Heart left ventricle (tissue), 16 donors: ENCODE measurements at regions not wholly inside any gene's neighbourhood (a gene's known extent, or its start where the extent isn't known, plus 50 kb on each side); places are given as distances from the start of the nearest gene placed in this dataset.

Experiments
- ATAC-seq, 4 donors: fragments of 200-7000 bp; cut with Tn5 transposase; one replicate each; pipeline ENCODE4 v1.9.1; 2020 to 2022; ENCODE audit warnings: moderate library complexity in 4 of 4, mild to moderate bottlenecking in 3 of 4, moderate number of reproducible peaks in 1 of 4
- DNase-seq, 5 donors: peaks; one replicate each; pipeline ENCODE4 v3.0.0-alpha.2; 2020
- H3K27ac ChIP-seq, 12 donors: fragments of 200-600 bp; sonication (generic) in 4 of 12; one replicate each; pipeline versions ENCODE4 v1.5.0 to v1.8.0; 2016 to 2022; ENCODE audit warnings: mild to moderate bottlenecking in 2 of 12
- H3K27me3 ChIP-seq, 9 donors: fragments of 200-600 bp; sonication (generic) in 2 of 9; one replicate each; pipeline versions ENCODE4 v1.5.1 to v1.8.0; 2016 to 2022; ENCODE audit warnings: mild to moderate bottlenecking in 3 of 9
- H3K36me3 ChIP-seq, 9 donors: fragments of 200-600 bp; sonication (generic) in 2 of 9; one replicate each; pipeline versions ENCODE4 v1.5.0 to v1.8.0; 2018 to 2022; ENCODE audit warnings: mild to moderate bottlenecking in 2 of 9
- H3K4me1 ChIP-seq, 12 donors: fragments of 200-600 bp; sonication (generic) in 4 of 12; one replicate each; pipeline versions ENCODE4 v1.5.0 to v1.8.0; 2016 to 2022; ENCODE audit warnings: mild to moderate bottlenecking in 3 of 12
- H3K4me3 ChIP-seq, 12 donors: fragments of 200-600 bp; sonication (generic) in 4 of 12; one replicate each; pipeline versions ENCODE4 v1.5.0 to v1.8.0; 2017 to 2022; ENCODE audit warnings: mild to moderate bottlenecking in 9 of 12, moderate library complexity in 4 of 12
- H3K9me3 ChIP-seq, 12 donors: fragments of 200-600 bp; sonication (generic) in 4 of 12; one replicate each; pipeline versions ENCODE4 v1.5.0 to v1.8.0; 2016 to 2022; ENCODE audit warnings: mild to moderate bottlenecking in 1 of 12
- POLR2A ChIP-seq, 2 donors: fragments of 450-650 bp; IDR thresholded peaks; one replicate each; pipeline ENCODE4 v1.6.1; 2017; ENCODE audit warnings: antibody characterized with exemption in 2 of 2, mild to moderate bottlenecking in 2 of 2, moderate library complexity in 2 of 2
- WGBS, 4 donors: extraction: QIAGEN DNeasy Blood & Tissue Kit in 2 of 4; methylation state at CpG; one replicate each; pipeline versions ENCODE4 v1.1.5 to v1.1.7; 2013 to 2018; 5-methylcytosine and 5-hydroxymethylcytosine counted together
- intact Hi-C, 10 donors: fragments of 100-400 bp; cut with DNase I; formaldehyde crosslinking; loops; one replicate each; pipeline versions ENCODE4 v1.11.1 to v1.14.2; 2022
- TF ChIP-seq, protein P1 (sequence below), 12 donors: fragments of 200-600 bp; sonication (generic) in 4 of 12; IDR thresholded peaks; one replicate each; pipeline versions ENCODE4 v1.5.0 to v1.8.0; 2018 to 2022; ENCODE audit warnings: antibody characterized with exemption in 12 of 12, mild to moderate bottlenecking in 5 of 12
- donor health status: ischemic (EF 13 %, LVEDD 7.1; RV severe dilation, severe dysfunction).
- donor health status: healthy with polysubstance abuse.
- donor health status: DM: no; HTN: yes; CAD: no.
- donor health status: DM: no; HTN: no; CAD: no.
- donor health status: ischemic (EF 25% LVEDD 6.9; RV normal size, moderate dysfunction).
- donor health status: ischemic (EF 25% LVEDD 5.7; RV mildly dilated, moderate dysfunction).
- donor health status: healthy.
- donor health status: DM: yes; HTN: yes; CAD: no.
- donor health status: ischemic (EF 35%, LVEDD 5.7; RV mildly dilated, moderate dysfunction).
- donor health status: nonischemic (EF 11% LVEDD 7.7; RV severe dilation, severe dysfunction).
- donor health status: DM: yes; HTN: yes; CAD: no.
- donor health status: PGD.
- donor health status: ischemic (EF 29% LVEDD 5.4; RV normal size, mild dysfunction).
- donor health status: nonischemic (EF 23%, LVEDD 6.1; RV moderate dilation, normal function).

DNA sequence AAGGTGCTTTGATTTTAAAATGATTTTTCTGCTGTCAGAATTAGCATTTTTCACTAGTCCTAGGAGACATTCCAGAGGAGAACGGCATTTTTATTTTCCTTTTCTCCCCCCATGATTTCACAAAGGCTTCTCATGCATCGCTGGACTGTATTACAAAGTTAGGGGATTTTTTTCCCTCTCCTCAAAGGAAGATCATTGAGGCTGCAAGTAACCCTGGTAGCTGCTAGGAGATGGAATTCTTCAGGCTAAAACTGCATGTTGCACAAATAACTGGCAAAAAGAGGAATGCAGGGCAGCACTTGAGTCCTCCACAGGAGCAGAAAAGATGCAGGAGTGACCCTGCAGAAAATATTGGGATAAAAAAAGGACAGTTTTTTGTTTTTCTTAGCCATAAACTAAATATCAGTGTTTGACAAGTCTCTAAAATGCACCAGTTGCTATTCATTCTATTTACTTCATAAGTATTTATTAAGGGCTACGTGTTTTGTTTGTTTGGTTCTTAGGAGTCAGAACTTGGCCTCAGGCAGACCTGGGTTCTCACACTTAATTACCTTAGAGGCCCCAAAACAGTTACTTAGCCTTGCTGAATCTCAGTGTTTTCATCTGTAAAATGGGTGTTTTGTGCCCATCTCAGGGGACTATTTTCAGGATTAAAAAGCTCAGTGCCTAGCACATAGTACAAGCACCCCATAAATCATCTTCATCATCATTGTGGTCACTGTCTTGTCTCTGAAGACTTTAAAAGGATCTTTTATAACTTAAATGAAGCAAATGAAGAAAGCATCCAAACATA is 144.5 kb upstream of the ID4 start:
- Histone ChIP-seq H3K27me3 (peaks cover 0 to 39% (median 19%) of the 10 kb centered on the region in 9 donors), H3K9me3 (no peaks in the 10 kb centered on the region), H3K4me1 (peaks cover 0 to 10% (median 0%) of the 10 kb centered on the region in 12 donors), H3K36me3 (no peaks in the 10 kb centered on the region), H3K27ac (no peak overlapping the region), H3K4me3 (peak overlapping the region in 1 of 12 donors; percentile 60)
- TF ChIP-seq, protein P1, sequence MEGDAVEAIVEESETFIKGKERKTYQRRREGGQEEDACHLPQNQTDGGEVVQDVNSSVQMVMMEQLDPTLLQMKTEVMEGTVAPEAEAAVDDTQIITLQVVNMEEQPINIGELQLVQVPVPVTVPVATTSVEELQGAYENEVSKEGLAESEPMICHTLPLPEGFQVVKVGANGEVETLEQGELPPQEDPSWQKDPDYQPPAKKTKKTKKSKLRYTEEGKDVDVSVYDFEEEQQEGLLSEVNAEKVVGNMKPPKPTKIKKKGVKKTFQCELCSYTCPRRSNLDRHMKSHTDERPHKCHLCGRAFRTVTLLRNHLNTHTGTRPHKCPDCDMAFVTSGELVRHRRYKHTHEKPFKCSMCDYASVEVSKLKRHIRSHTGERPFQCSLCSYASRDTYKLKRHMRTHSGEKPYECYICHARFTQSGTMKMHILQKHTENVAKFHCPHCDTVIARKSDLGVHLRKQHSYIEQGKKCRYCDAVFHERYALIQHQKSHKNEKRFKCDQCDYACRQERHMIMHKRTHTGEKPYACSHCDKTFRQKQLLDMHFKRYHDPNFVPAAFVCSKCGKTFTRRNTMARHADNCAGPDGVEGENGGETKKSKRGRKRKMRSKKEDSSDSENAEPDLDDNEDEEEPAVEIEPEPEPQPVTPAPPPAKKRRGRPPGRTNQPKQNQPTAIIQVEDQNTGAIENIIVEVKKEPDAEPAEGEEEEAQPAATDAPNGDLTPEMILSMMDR (IDR thresholded peaks at IDR 0.05) = no peak
- no peak for TF ChIP-seq POLR2A (IDR thresholded peaks at IDR 0.05)
- 57 to 63% (median 59%) methylated on average over 3 of the region's 3 CpGs for WGBS, 4 donors
- ATAC-seq (no peak), DNase-seq (no peak)
- intact Hi-C loops = no loop called here

DNA sequence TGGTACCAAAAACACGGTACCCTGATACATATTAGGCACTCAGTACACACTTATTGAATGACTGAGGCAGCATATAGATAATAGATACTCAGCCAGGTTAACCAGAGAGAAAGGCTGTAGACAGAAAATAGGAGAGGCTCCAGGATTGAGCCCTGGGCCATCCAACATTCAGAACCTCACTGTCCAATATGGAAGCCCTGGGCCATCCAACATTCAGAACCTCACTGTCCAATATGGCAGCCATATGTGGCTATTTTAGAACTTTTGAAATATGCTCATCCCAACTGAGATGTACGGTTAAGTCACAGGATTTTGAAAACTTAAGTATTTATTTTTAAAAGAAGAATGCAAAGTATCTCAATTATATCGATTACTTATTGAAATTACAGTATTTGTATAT is 142.5 kb upstream of the ID4 start:
- WGBS, 4 donors = 89 to 94% (median 91%) methylated on average over 3 of the region's 3 CpGs

DNA sequence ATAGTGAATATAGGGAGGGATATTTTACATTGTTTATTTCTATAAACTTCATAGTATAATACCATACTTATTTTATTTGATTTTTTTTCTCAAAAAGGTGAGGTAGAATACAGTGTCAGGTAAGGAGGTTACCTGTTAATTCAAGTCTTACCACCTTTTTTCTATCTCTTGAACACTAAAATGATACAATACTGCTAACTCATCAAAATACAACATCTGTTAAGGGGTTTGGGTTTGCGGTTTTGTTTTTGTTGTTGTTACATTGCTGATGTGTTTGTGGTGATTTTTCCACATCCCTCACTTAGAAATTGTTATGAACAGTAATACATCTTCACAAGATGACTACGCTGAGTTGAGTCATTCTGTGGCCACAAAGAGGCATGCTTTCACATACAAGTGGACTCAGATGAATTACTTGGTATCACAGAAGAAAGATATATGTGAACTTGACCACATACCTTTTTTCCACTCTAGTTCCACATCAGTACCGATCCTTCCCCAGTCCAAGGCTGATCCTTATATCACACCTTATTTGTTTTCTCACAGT is 139.4 kb upstream of the ID4 start:
- Histone ChIP-seq H3K36me3 (no peaks in the 10 kb centered on the region), H3K4me1 (no peaks in the 10 kb centered on the region), H3K27me3 (peaks cover 0 to 10% (median 2%) of the 10 kb centered on the region in 9 donors), H3K27ac (no peak overlapping the region), H3K9me3 (no peaks in the 10 kb centered on the region), H3K4me3 (no peak overlapping the region)
- TF ChIP-seq POLR2A (IDR thresholded peaks at IDR 0.05) = no peak
- TF ChIP-seq, protein P1 (IDR thresholded peaks at IDR 0.05) = no peak
- WGBS, 4 donors = 59 to 91% (median 74%) methylated on average over 2 to 3 of the region's 3 CpGs
- intact Hi-C loops = no loop called here
- ATAC-seq (no peak), DNase-seq (no peak)

More for the DNA sequence above, 142.5 kb upstream of the ID4 start:
- Histone ChIP-seq H3K4me1 (peaks cover 0 to 10% (median 0%) of the 10 kb centered on the region in 12 donors), H3K4me3 (no peak overlapping the region), H3K9me3 (no peaks in the 10 kb centered on the region), H3K27me3 (peaks cover 0 to 36% (median 19%) of the 10 kb centered on the region in 9 donors), H3K27ac (no peak overlapping the region), H3K36me3 (no peaks in the 10 kb centered on the region)
- ATAC-seq = no peak
- intact Hi-C loops = no loop called here
- no peak for TF ChIP-seq POLR2A (IDR thresholded peaks at IDR 0.05)
- TF ChIP-seq, protein P1 (IDR thresholded peaks at IDR 0.05) = no peak
- DNase-seq = no peak

DNA sequence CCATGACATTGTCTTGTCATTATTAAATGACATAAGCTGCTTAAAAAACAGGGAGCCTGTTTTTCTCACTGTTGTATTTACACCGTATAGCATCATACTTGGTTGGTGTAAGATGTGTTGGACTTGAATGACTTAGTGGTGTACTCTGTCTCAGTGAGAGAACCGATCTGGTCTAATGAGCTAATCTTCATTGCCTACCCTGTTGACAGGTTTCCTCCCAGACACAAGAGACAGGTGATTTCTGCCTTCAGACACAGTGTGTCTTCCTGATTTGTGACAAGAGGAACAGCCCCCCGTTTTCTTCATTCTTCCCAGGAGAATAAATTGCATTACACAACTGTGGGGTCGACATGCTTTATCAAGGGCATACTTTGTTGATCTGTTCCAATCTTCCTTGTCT is 137.2 kb upstream of the ID4 start:
- Histone ChIP-seq H3K4me1 (no peaks in the 10 kb centered on the region), H3K36me3 (no peaks in the 10 kb centered on the region), H3K4me3 (no peak overlapping the region), H3K27ac (no peak overlapping the region), H3K9me3 (no peaks in the 10 kb centered on the region), H3K27me3 (no peaks in the 10 kb centered on the region)
- 33 to 38% (median 35%) methylated on average over 4 of the region's 4 CpGs for WGBS, 4 donors
- TF ChIP-seq, protein P1 (IDR thresholded peaks at IDR 0.05) = no peak
- no peak for TF ChIP-seq POLR2A (IDR thresholded peaks at IDR 0.05)
- intact Hi-C loops = no loop called here
- ATAC-seq = no peak
- no peak for DNase-seq
